Keratinocyte (primary cell): ENCODE measurements at regions not wholly inside any gene's neighbourhood (a gene's known extent, or its start where the extent isn't known, plus 50 kb on each side); places are given as distances from the start of the nearest gene placed in this dataset.

ENCODE experiments used
- DNase-seq: peaks from one replicate; pipeline ENCODE4 v3.0.0-alpha.2; 2011; ENCODE audit warnings: low read depth, missing footprints, low spot score
- FAIRE-seq: peaks from 2 replicates; lab custom pipeline; 2011; peaks lifted over from hg19 to GRCh38; lab: Jason Lieb, UNC
- H2AFZ ChIP-seq: 2 replicates; pipeline ENCODE4 v1.6.0; 2012; ENCODE audit warnings: low read length, control low read depth, inconsistent platforms; ENCODE audit not compliant: control insufficient read depth
- H3K27ac ChIP-seq: 2 replicates; pipeline ENCODE4 v1.5.1; 2011; ENCODE audit warnings: low read length; ENCODE audit not compliant: control insufficient read depth, insufficient read depth
- H3K27me3 ChIP-seq: 3 replicates; pipeline ENCODE4 v1.6.0; 2011; ENCODE audit warnings: low read length; ENCODE audit not compliant: control insufficient read depth, insufficient read depth; ENCODE audit errors: extremely low read depth
- H3K36me3 ChIP-seq, 2 experiments: 2 replicates in 1 of 2; 3 replicates in 1 of 2; pipeline ENCODE4 v1.5.1; 2011; ENCODE audit warnings: low read length in 2 of 2, mild to moderate bottlenecking in 1 of 2; ENCODE audit not compliant: control insufficient read depth in 2 of 2, insufficient read depth in 2 of 2; ENCODE audit errors: extremely low read depth in 1 of 2
- H3K4me1 ChIP-seq: 3 replicates; pipeline ENCODE4 v1.5.1; 2011; ENCODE audit warnings: low read length; ENCODE audit not compliant: control insufficient read depth, insufficient read depth; ENCODE audit errors: extremely low read depth
- H3K4me2 ChIP-seq: 3 replicates; pipeline ENCODE4 v1.6.0; 2011; ENCODE audit warnings: low read depth, low read length; ENCODE audit not compliant: control insufficient read depth, insufficient read depth; ENCODE audit errors: extremely low read depth
- H3K4me3 ChIP-seq, 3 experiments: fragments of 200-600 bp in 1 of 3; sonication (generic) in 1 of 3; 2 replicates in 2 of 3; 3 replicates in 1 of 3; pipeline ENCODE4 v1.5.1; 2011 to 2016; ENCODE audit warnings: low read length in 3 of 3, mild to moderate bottlenecking in 3 of 3, control low read depth in 2 of 3, inconsistent platforms in 1 of 3, low read depth in 1 of 3, mixed read lengths in 1 of 3, mixed run types in 1 of 3, moderate library complexity in 1 of 3; ENCODE audit not compliant: control insufficient read depth in 2 of 3, insufficient read depth in 2 of 3; ENCODE audit errors: extremely low read depth in 1 of 3
- H3K79me2 ChIP-seq: 2 replicates; pipeline ENCODE4 v1.6.0; 2012; ENCODE audit warnings: low read length; ENCODE audit not compliant: control insufficient read depth, insufficient read depth
- H3K9ac ChIP-seq: 3 replicates; pipeline ENCODE4 v1.6.0; 2011; ENCODE audit warnings: low read length; ENCODE audit not compliant: control insufficient read depth, insufficient read depth; ENCODE audit errors: extremely low read depth
- H3K9me1 ChIP-seq: 3 replicates; pipeline ENCODE4 v1.6.0; 2011; ENCODE audit warnings: low read length; ENCODE audit not compliant: control insufficient read depth, insufficient read depth; ENCODE audit errors: extremely low read depth
- H3K9me3 ChIP-seq: 2 replicates; pipeline ENCODE4 v1.5.1; 2012; ENCODE audit warnings: low read depth, low read length; ENCODE audit not compliant: control insufficient read depth
- H4K20me1 ChIP-seq: 3 replicates; pipeline ENCODE4 v1.6.0; 2011; ENCODE audit warnings: low read length; ENCODE audit not compliant: control insufficient read depth, insufficient read depth; ENCODE audit errors: extremely low read depth
- EZH2 ChIP-seq: IDR thresholded peaks from one replicate; pipeline ENCODE4 v1.6.1; 2012; ENCODE audit warnings: inconsistent platforms, mild to moderate bottlenecking, low read length, moderate library complexity
- dilution Hi-C: fragments of 300-500 bp; cut with MboI; formaldehyde crosslinking; loops from one replicate; pipeline ENCODE4 v1.7.0; 2020; ENCODE audit warnings: low sequenced_read_pairs; ENCODE audit not compliant: extremely low pct_ligation_motif_present
- TF ChIP-seq, protein P1 (sequence below), 3 experiments: IDR thresholded peaks in 1 of 3; conservative IDR thresholded peaks in 1 of 3; optimal IDR thresholded peaks in 1 of 3; 2 replicates in 2 of 3; 3 replicates in 1 of 3; pipeline versions ENCODE3 to v1.5.1; 2011; ENCODE audit warnings: low read length in 3 of 3, mild to moderate bottlenecking in 3 of 3, moderate library complexity in 2 of 3, control low read depth in 1 of 3, inconsistent platforms in 1 of 3; ENCODE audit not compliant: insufficient read depth in 2 of 3; ENCODE audit errors: extremely low read depth in 1 of 3

- DNase-seq: no peak
- no peak overlapping the region for H3K27ac ChIP-seq
- no peaks in the 10 kb centered on the region for H3K4me1 ChIP-seq
- no peak overlapping the region for H3K4me3 ChIP-seq
- no peak overlapping the region for H2AFZ ChIP-seq
- TF ChIP-seq, protein P1, sequence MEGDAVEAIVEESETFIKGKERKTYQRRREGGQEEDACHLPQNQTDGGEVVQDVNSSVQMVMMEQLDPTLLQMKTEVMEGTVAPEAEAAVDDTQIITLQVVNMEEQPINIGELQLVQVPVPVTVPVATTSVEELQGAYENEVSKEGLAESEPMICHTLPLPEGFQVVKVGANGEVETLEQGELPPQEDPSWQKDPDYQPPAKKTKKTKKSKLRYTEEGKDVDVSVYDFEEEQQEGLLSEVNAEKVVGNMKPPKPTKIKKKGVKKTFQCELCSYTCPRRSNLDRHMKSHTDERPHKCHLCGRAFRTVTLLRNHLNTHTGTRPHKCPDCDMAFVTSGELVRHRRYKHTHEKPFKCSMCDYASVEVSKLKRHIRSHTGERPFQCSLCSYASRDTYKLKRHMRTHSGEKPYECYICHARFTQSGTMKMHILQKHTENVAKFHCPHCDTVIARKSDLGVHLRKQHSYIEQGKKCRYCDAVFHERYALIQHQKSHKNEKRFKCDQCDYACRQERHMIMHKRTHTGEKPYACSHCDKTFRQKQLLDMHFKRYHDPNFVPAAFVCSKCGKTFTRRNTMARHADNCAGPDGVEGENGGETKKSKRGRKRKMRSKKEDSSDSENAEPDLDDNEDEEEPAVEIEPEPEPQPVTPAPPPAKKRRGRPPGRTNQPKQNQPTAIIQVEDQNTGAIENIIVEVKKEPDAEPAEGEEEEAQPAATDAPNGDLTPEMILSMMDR (optimal IDR thresholded peaks at IDR 0.05 in 1 of 3, IDR thresholded peaks at IDR 0.05 in 1 of 3, conservative IDR thresholded peaks at IDR 0.05 in 1 of 3; ENCODE audit: extremely low read depth in 1 of 3, insufficient read depth in 2 of 3, low read length in 3 of 3): no peak
- no peak for TF ChIP-seq EZH2
- no peaks in the 10 kb centered on the region for H3K79me2 ChIP-seq
- no peaks in the 10 kb centered on the region for H3K27me3 ChIP-seq
- no peaks in the 10 kb centered on the region for H3K36me3 ChIP-seq
- H3K4me2 ChIP-seq: no peak overlapping the region
- no peak for FAIRE-seq
- H3K9me1 ChIP-seq: no peaks in the 10 kb centered on the region
- H3K9me3 ChIP-seq: no peaks in the 10 kb centered on the region
- H3K9ac ChIP-seq: no peak overlapping the region
- no peaks in the 10 kb centered on the region for H4K20me1 ChIP-seq
- dilution Hi-C loops: no loop called here
Measured at GRCh38 chr14:35964697-35965286, 138.7 kb downstream of the BRMS1L start.

DNA sequence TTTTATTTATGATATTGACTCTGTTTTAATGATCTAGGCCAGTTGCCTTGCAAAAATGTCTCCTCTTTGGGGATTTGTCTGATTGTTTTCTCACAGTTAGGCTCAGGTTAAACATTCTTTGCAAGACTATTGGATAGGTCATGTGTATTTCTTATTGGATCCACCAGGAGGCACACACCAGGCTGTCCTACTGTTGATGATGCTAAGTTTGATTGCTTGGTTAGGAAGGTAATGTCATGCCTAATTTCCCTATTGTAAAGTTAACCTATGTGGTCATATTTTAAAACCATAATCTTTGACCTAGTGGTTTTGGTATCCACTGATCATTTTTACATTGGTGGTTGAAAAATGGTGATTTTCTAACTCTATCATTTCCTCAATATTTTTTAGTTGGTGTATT lies 137.1 kb downstream of the BRMS1L start:
- TF ChIP-seq, protein P1 (optimal IDR thresholded peaks at IDR 0.05 in 1 of 3, IDR thresholded peaks at IDR 0.05 in 1 of 3, conservative IDR thresholded peaks at IDR 0.05 in 1 of 3; ENCODE audit: extremely low read depth in 1 of 3, insufficient read depth in 2 of 3, low read length in 3 of 3): peak; percentile 46 to 50 (median 50)
- TF ChIP-seq EZH2: no peak
- no peak for FAIRE-seq
- no peak for DNase-seq
- H2AFZ ChIP-seq: no peak overlapping the region
- H3K4me3 ChIP-seq: no peak overlapping the region
- H3K36me3 ChIP-seq: no peaks in the 10 kb centered on the region
- H3K27ac ChIP-seq: no peak overlapping the region
- no peaks in the 10 kb centered on the region for H3K79me2 ChIP-seq
- H3K9ac ChIP-seq: no peak overlapping the region
- H4K20me1 ChIP-seq: no peaks in the 10 kb centered on the region
- no peaks in the 10 kb centered on the region for H3K27me3 ChIP-seq
- dilution Hi-C loops: no loop called here
- H3K4me1 ChIP-seq: no peaks in the 10 kb centered on the region
- no peaks in the 10 kb centered on the region for H3K9me3 ChIP-seq
- no peak overlapping the region for H3K4me2 ChIP-seq
- no peaks in the 10 kb centered on the region for H3K9me1 ChIP-seq
